Epithelial cell of esophagus (primary cell): ENCODE measurements at regions not wholly inside any gene's neighbourhood (a gene's known extent, or its start where the extent isn't known, plus 50 kb on each side); places are given as distances from the start of the nearest gene placed in this dataset.

Experiments used
- DNase-seq: peaks from one replicate; pipeline ENCODE4 v3.0.0; 2010; ENCODE audit warnings: low read depth
- H3K4me3 ChIP-seq: 2 replicates; pipeline ENCODE4 v1.5.1; 2011; ENCODE audit warnings: mild to moderate bottlenecking, low read length, control low read depth
- CTCF ChIP-seq: IDR thresholded peaks from 2 replicates; pipeline ENCODE4 v1.5.1; 2011; ENCODE audit warnings: low read depth, mild to moderate bottlenecking, low read length, control low read depth, inconsistent platforms; ENCODE audit not compliant: insufficient read depth; ENCODE audit errors: missing control alignments

GRCh38 chr9:109972026-109972882 lies 192.3 kb downstream of the PALM2AKAP2 start:
- no peak for TF ChIP-seq CTCF
- DNase-seq, result no peak
- no peak overlapping the region for H3K4me3 ChIP-seq

GRCh38 chr9:109973336-109973735 lies 193.3 kb downstream of the PALM2AKAP2 start:
- TF ChIP-seq CTCF, result no peak
- no peak overlapping the region for H3K4me3 ChIP-seq
- DNase-seq, result no peak

GRCh38 chr9:109974143-109974917 lies 194.3 kb downstream of the PALM2AKAP2 start:
- no peak for DNase-seq
- no peak overlapping the region for H3K4me3 ChIP-seq
- no peak for TF ChIP-seq CTCF

- H3K4me3 ChIP-seq, result no peak overlapping the region
- no peak for DNase-seq
- TF ChIP-seq CTCF, result no peak
Observed at GRCh38 chr9:109974918-109975276, 194.9 kb downstream of the PALM2AKAP2 start.

GRCh38 chr9:109975574-109976295 lies 195.7 kb downstream of the PALM2AKAP2 start:
- TF ChIP-seq CTCF, result no peak
- no peak overlapping the region for H3K4me3 ChIP-seq
- DNase-seq, result no peak

- no peak for DNase-seq
Observed at GRCh38 chr9:109976303-109976702, 196.3 kb downstream of the PALM2AKAP2 start.

More at GRCh38 chr9:109976303-109976702, 196.3 kb downstream of the PALM2AKAP2 start:
- no peak for TF ChIP-seq CTCF
- H3K4me3 ChIP-seq, result no peak overlapping the region
